GM21423 (cell line): ENCODE measurements at regions not wholly inside any gene's neighbourhood (a gene's known extent, or its start where the extent isn't known, plus 50 kb on each side); places are given as distances from the start of the nearest gene placed in this dataset.

Experiments used
- ATAC-seq: cut with Tn5 transposase; IDR thresholded peaks from one replicate; pipeline ENCODE4 v1.9.1; 2021; ENCODE audit warnings: mild to moderate bottlenecking, moderate library complexity; ENCODE audit not compliant: unreplicated experiment

- no peak for ATAC-seq
Observed at GRCh38 chr5:171676286-171676944, 109.2 kb upstream of the SMIM23 start.

GRCh38 chr5:171678646-171679045, 107.0 kb upstream of the SMIM23 start:
- ATAC-seq = no peak

GRCh38 chr5:171680485-171680884, 105.1 kb upstream of the SMIM23 start:
- no peak for ATAC-seq

GRCh38 chr5:171681061-171681460, 104.6 kb upstream of the SMIM23 start:
- no peak for ATAC-seq

- ATAC-seq = no peak
Observed at GRCh38 chr5:171681677-171682076, 103.9 kb upstream of the SMIM23 start.

GRCh38 chr5:171682801-171683200, 102.8 kb upstream of the SMIM23 start:
- no peak for ATAC-seq

GRCh38 chr5:171684169-171684568, 101.4 kb upstream of the SMIM23 start:
- no peak for ATAC-seq

- no peak for ATAC-seq
Observed at GRCh38 chr5:171688696-171689495, 96.7 kb upstream of the SMIM23 start.

- no peak for ATAC-seq
Observed at GRCh38 chr5:171689853-171690417, 95.7 kb upstream of the SMIM23 start.

- ATAC-seq = no peak
Observed at GRCh38 chr5:171692107-171692506, 93.5 kb upstream of the SMIM23 start.

- no peak for ATAC-seq
Observed at GRCh38 chr5:171692936-171693335, 92.7 kb upstream of the SMIM23 start.

GRCh38 chr5:171693412-171693811, 92.2 kb upstream of the SMIM23 start:
- ATAC-seq = no peak

GRCh38 chr5:171695804-171696203, 89.8 kb upstream of the SMIM23 start:
- no peak for ATAC-seq

GRCh38 chr5:171697221-171698102, 88.2 kb upstream of the SMIM23 start:
- ATAC-seq = no peak

- no peak for ATAC-seq
Observed at GRCh38 chr5:171700318-171700912, 85.2 kb upstream of the SMIM23 start.

- ATAC-seq = no peak
Observed at GRCh38 chr5:171701100-171701541, 84.5 kb upstream of the SMIM23 start.

GRCh38 chr5:171702135-171702770, 83.4 kb upstream of the SMIM23 start:
- ATAC-seq = no peak

GRCh38 chr5:171703146-171703545, 82.5 kb upstream of the SMIM23 start:
- no peak for ATAC-seq

GRCh38 chr5:171705036-171705435, 80.6 kb upstream of the SMIM23 start:
- no peak for ATAC-seq

- ATAC-seq = no peak
Observed at GRCh38 chr5:171705830-171706468, 79.7 kb upstream of the SMIM23 start.
